GM23248 (cell line): ENCODE measurements at regions not wholly inside any gene's neighbourhood (a gene's known extent, or its start where the extent isn't known, plus 50 kb on each side); places are given as distances from the start of the nearest gene placed in this dataset.
"Not testable (repeated sequence)": the region's sequence is repeated elsewhere in the genome, so short reads cannot be mapped to it uniquely, and the experiment has no call there.

Experiments used
- DNase-seq: peaks from one replicate; pipeline ENCODE4 v3.0.0-alpha.2; 2015
- H2AFZ ChIP-seq: fragments of 200-600 bp; sonication (generic); 2 replicates; pipeline ENCODE4 v1.6.1; 2016; ENCODE audit warnings: antibody characterized with exemption
- H3F3A ChIP-seq: fragments of 200-600 bp; sonication (generic); 2 replicates; pipeline ENCODE4 v1.6.1; 2016; ENCODE audit warnings: mild to moderate bottlenecking, antibody characterized with exemption, mixed run types; ENCODE audit not compliant: insufficient read depth
- H3K27ac ChIP-seq: fragments of 200-600 bp; sonication (generic); 2 replicates; pipeline ENCODE4 v1.5.1; 2016; ENCODE audit warnings: mild to moderate bottlenecking
- H3K27me3 ChIP-seq: fragments of 200-600 bp; sonication (generic); replicated peaks from 2 replicates; pipeline ENCODE4 v1.6.1; 2016; ENCODE audit warnings: mild to moderate bottlenecking; ENCODE audit not compliant: insufficient read depth
- H3K36me3 ChIP-seq: fragments of 200-600 bp; sonication (generic); 2 replicates; pipeline ENCODE4 v1.6.1; 2016; ENCODE audit warnings: low read depth, mild to moderate bottlenecking
- H3K4me1 ChIP-seq: fragments of 200-600 bp; sonication (generic); 2 replicates; pipeline ENCODE4 v1.6.1; 2016; ENCODE audit warnings: mild to moderate bottlenecking; ENCODE audit not compliant: insufficient read depth
- H3K4me2 ChIP-seq: fragments of 200-600 bp; sonication (generic); one replicate; pipeline ENCODE4 v1.6.1; 2016; ENCODE audit warnings: mild to moderate bottlenecking; ENCODE audit not compliant: unreplicated experiment
- H3K4me3 ChIP-seq: fragments of 200-600 bp; sonication (generic); 2 replicates; pipeline ENCODE4 v1.5.1; 2016; ENCODE audit warnings: mild to moderate bottlenecking
- H3K79me2 ChIP-seq: fragments of 200-600 bp; sonication (generic); 2 replicates; pipeline ENCODE4 v1.6.1; 2016; ENCODE audit warnings: mild to moderate bottlenecking; ENCODE audit not compliant: insufficient read depth
- H3K9ac ChIP-seq: fragments of 200-600 bp; sonication (generic); 2 replicates; pipeline ENCODE4 v1.6.1; 2016; ENCODE audit warnings: mild to moderate bottlenecking
- H3K9me2 ChIP-seq: fragments of 200-600 bp; sonication (generic); 2 replicates; pipeline ENCODE4 v1.6.1; 2016; ENCODE audit warnings: mixed run types, mild to moderate bottlenecking, moderate library complexity; ENCODE audit not compliant: insufficient read depth
- H3K9me3 ChIP-seq: fragments of 200-600 bp; sonication (generic); one replicate; pipeline ENCODE4 v1.6.1; 2017; ENCODE audit warnings: low read depth
- H4K20me1 ChIP-seq: fragments of 200-600 bp; sonication (generic); 2 replicates; pipeline ENCODE4 v1.6.0; 2016; ENCODE audit not compliant: insufficient read depth
- EZH2 ChIP-seq: fragments of 200-600 bp; sonication (generic); IDR thresholded peaks from 2 replicates; pipeline ENCODE4 v1.6.1; 2018; ENCODE audit warnings: antibody characterized with exemption, mild to moderate bottlenecking; ENCODE audit not compliant: insufficient read depth, poor library complexity, severe bottlenecking
- EZH2phosphoT487 ChIP-seq: fragments of 200-600 bp; sonication (generic); IDR thresholded peaks from 2 replicates; pipeline ENCODE4 v1.6.1; 2018; ENCODE audit warnings: antibody characterized with exemption, moderate library complexity, mild to moderate bottlenecking, low read depth; ENCODE audit not compliant: insufficient read depth
- WGBS, 2 experiments: methylation state at CpG; one replicate each; pipeline ENCODE4 v1.1.6; 2015 to 2017; ENCODE audit warnings: low lambda C conversion rate in 2 of 2, low coverage in 1 of 2; ENCODE audit errors: missing lambda C conversion rate in 2 of 2; 5-methylcytosine and 5-hydroxymethylcytosine counted together
- in situ Hi-C: fragments of 300-500 bp; cut with MboI; formaldehyde crosslinking; loops from 2 replicates; pipeline ENCODE4 v1.15.0; 2020

DNA sequence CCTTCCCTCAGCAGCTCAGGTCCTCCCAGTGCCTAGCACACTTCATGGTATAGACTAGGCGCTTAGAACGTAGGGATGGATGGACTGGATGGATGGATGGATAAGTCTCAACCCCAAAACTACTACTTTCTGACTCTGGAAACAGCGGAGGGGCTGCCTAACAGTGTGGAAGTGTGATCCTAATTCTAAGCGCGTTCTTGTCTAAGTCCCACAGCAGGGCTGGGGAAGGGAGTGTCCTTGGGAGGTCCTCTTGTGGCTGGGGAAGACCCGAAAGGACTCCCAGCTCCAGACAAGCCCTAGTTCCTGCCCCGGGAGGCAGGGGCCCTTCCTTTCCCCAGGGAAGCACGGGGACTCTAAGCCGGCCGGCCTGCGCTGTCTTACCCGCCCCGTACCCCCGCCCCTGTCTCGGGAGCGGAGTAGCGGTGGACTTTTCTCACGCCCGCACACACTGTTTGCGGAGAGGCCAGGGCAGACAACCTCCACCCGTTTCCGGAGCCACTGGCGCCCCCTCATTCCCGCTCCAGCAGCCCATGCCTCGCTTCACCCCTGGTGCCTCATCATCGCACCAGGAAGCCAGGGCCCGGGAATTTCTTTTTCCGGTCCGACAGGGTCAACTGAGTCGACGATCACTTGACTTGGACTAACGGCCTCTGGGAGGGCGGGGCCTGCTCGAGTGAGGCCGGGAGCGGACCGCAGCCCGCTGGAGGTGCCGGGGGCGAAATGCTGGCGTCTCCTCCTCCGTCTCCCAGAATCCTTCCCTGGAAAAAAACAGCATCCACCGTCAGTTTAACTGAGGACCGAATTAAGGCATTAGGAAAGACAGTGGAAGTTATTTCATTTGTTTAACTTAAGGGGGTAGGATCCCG, 133.3 kb downstream of the TBC1D2B start:
- 0 out of 2 replicates have a peak, but pooled peaks cover 9% of the 10 kb centered on the region for H3F3A ChIP-seq
- DNase-seq = peak; percentile 93
- peaks cover 8% of the 10 kb centered on the region; the same call in 1 of the 2 replicates for H3K4me1 ChIP-seq
- peak overlapping the region; percentile 67 for H3K4me3 ChIP-seq
- H3K4me2 ChIP-seq = peak overlapping the region; percentile 82
- H3K9ac ChIP-seq = peak overlapping the region; percentile 75
- 9% methylated on average over 40 to 45 of the region's 45 CpGs for WGBS, 2 experiments
- in situ Hi-C loops = loop anchor here (25.0 kb wide), 1 partner anchor 768 kb away; no protein-coding TSS in a partner anchor
- no peaks in the 10 kb centered on the region for H3K9me3 ChIP-seq
- H3K79me2 ChIP-seq = no peaks in the 10 kb centered on the region
- peak overlapping the region; percentile 25 for H3K27ac ChIP-seq
- H3K9me2 ChIP-seq = no peaks in the 10 kb centered on the region
- no peaks in the 10 kb centered on the region for H4K20me1 ChIP-seq
- H3K27me3 ChIP-seq = no peaks in the 10 kb centered on the region
- no peak for TF ChIP-seq EZH2phosphoT487
- TF ChIP-seq EZH2 = no peak
- no peaks in the 10 kb centered on the region for H3K36me3 ChIP-seq
- peak overlapping the region; percentile 93 for H2AFZ ChIP-seq

DNA sequence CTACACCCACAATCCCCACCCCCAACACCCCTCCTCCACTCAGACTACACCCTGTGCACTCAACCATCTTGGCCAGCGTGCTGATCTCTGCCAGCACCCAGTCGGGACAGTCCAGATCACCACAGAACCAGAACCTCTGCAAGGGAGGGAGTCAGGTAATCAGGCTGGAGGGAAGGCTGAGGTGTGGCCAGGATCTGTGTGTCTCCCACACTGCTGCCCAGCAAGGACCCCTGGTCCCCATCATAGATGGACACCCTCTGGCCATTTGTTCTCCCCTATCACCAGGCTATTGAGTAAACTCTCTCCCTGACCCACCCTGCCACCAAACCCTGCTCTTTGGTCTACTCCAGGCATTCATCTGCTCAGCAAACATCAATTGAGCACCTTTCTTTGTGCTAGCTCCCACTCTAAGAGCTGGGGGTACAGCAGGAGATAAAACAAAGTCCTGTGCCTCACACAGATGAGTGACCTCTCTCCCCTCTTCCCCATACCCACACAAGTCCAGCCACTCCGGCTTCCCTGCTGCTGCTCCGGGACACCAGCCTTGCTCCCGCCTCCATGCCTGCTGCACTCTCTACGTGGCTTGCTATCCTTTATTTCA, 134.8 kb downstream of the TBC1D2B start:
- no peak overlapping the region for H3K9ac ChIP-seq
- no peak overlapping the region for H3K4me2 ChIP-seq
- H3K27ac ChIP-seq = no peak overlapping the region
- no peaks in the 10 kb centered on the region for H3K36me3 ChIP-seq
- no peak overlapping the region for H3K4me3 ChIP-seq
- no peaks in the 10 kb centered on the region for H3K9me2 ChIP-seq
- no peaks in the 10 kb centered on the region for H3K9me3 ChIP-seq
- in situ Hi-C loops = loop anchor here (25.0 kb wide), 1 partner anchor 770 kb away; no protein-coding TSS in a partner anchor
- 0 out of 2 replicates have a peak, but pooled peaks cover 9% of the 10 kb centered on the region for H3F3A ChIP-seq
- no peaks in the 10 kb centered on the region for H3K79me2 ChIP-seq
- WGBS, 2 experiments = 75 to 76% methylated on average over 6 of the region's 6 CpGs
- H4K20me1 ChIP-seq = no peaks in the 10 kb centered on the region
- TF ChIP-seq EZH2 (no peak), EZH2phosphoT487 (no peak)
- no peak for DNase-seq
- peaks cover 8% of the 10 kb centered on the region; the same call in 1 of the 2 replicates for H3K4me1 ChIP-seq
- no peaks in the 10 kb centered on the region for H3K27me3 ChIP-seq
- H2AFZ ChIP-seq = no peak overlapping the region

DNA sequence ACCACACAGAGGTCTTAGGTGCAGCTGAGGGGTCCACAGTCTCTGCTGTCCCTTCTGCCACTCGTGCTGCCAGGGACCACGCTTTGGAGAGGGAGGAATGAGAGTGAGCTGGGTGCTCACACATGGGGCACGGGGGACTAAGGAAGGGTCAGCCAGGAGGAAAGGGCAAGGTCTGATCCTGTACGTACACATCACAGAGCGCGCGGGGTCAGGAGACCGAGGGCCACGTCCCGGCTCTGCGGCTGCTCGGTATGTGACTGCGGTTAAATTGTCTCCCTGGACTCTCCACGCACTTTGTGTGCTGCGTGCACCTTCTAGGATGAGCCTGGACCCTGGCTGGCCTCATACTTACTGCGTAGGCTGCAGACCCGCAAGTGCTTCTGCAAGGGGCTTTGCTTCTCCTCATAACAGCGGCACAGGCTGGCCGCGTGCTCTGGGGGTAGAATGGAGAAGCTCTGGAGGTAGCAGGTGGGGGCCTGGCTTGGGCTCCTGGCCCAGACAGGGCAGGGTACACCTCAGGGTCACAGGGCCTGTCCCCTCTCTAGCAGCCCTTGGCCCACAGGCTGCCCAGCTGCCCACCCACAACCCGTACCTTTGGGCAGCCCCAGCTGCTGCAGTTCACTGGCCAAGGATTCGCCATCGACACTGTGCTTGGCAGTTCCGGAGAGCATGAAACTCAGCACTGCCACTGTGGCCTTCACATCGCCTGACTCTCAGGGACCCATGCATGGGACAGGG, 136.3 kb downstream of the TBC1D2B start:
- H3K27ac ChIP-seq, H2AFZ ChIP-seq, H3K4me3 ChIP-seq, H3K27me3 ChIP-seq, H3K9me2 ChIP-seq, DNase-seq, H4K20me1 ChIP-seq, H3K79me2 ChIP-seq, H3F3A ChIP-seq, H3K9ac ChIP-seq, H3K36me3 ChIP-seq, H3K4me2 ChIP-seq, H3K9me3 ChIP-seq, H3K4me1 ChIP-seq: not testable (repeated sequence)
- WGBS, 2 experiments = 74% methylated on average over 10 to 11 of the region's 25 CpGs
- in situ Hi-C loops = loop anchor here (25.0 kb wide), 1 partner anchor 771 kb away; no protein-coding TSS in a partner anchor

DNA sequence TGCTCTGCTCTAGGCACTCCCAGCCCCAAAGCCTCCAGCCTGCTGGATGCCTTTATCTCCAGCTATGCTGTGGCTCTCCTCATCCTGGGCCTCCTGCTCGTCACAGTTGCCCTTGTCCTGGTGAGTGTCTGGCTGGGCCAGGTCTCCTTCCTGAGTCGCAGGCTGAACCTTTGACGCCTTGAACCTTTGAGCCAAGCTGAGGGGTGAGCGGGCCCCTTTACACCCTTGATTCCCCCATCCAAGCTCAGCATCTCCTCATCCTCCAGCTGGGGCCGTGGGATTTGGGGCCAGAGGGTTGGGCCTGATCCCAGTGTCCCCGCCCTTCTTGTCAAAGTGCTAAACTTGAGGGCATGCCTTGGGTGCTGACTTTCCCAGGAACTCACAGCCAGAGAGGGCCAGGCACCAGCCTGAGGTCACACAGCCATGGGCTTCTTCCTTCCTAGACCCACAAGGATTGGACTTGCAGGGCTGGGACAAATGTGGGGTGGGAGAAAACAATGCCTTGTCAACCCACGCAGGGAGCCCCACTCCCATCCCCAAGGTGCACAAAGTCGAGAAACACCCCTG, 137.0 kb downstream of the TBC1D2B start:
- no peak overlapping the region for H3K4me2 ChIP-seq
- no peak overlapping the region for H2AFZ ChIP-seq
- no peak overlapping the region for H3K4me3 ChIP-seq
- H3K9ac ChIP-seq = no peak overlapping the region
- TF ChIP-seq EZH2phosphoT487 = no peak
- TF ChIP-seq EZH2 = no peak
- no peak overlapping the region for H3K27ac ChIP-seq
- H3K27me3 ChIP-seq = no peaks in the 10 kb centered on the region
- H3F3A ChIP-seq = 0 out of 2 replicates have a peak, but pooled peaks cover 9% of the 10 kb centered on the region
- no peaks in the 10 kb centered on the region for H4K20me1 ChIP-seq
- no peaks in the 10 kb centered on the region for H3K36me3 ChIP-seq
- in situ Hi-C loops = loop anchor here (25.0 kb wide), 1 partner anchor 772 kb away; no protein-coding TSS in a partner anchor
- WGBS, 2 experiments = 69 to 72% methylated on average over 8 of the region's 8 CpGs
- DNase-seq = no peak
- H3K9me2 ChIP-seq = no peaks in the 10 kb centered on the region
- no peaks in the 10 kb centered on the region for H3K9me3 ChIP-seq
- no peaks in the 10 kb centered on the region for H3K79me2 ChIP-seq
- H3K4me1 ChIP-seq = peaks cover 8% of the 10 kb centered on the region; the same call in 1 of the 2 replicates
